PC-9 (cell line): ENCODE measurements at regions not wholly inside any gene's neighbourhood (a gene's known extent, or its start where the extent isn't known, plus 50 kb on each side); places are given as distances from the start of the nearest gene placed in this dataset.

ENCODE experiments used
- CTCF ChIP-seq: fragments of 200-600 bp; sonication (generic); conservative IDR thresholded peaks from 2 replicates; pipeline ENCODE4 v1.6.1; 2017; ENCODE audit warnings: mixed run types, antibody characterized with exemption, mild to moderate bottlenecking, moderate library complexity
- EZH2 ChIP-seq: fragments of 200-600 bp; sonication (generic); IDR thresholded peaks from 2 replicates; pipeline ENCODE4 v1.8.0; 2017; ENCODE audit warnings: antibody characterized with exemption, low read depth

- no peak for TF ChIP-seq CTCF
- no peak for TF ChIP-seq EZH2
These were observed 330.7 kb upstream of the ASIC2 start for GRCh38 chr17:33623841-33624240.
